Fibroblast of the aortic adventitia (primary cell): ENCODE measurements at regions not wholly inside any gene's neighbourhood (a gene's known extent, or its start where the extent isn't known, plus 50 kb on each side); places are given as distances from the start of the nearest gene placed in this dataset.

Source experiments
- DNase-seq: peaks from one replicate; pipeline ENCODE4 v3.0.0-alpha.2; 2010; ENCODE audit warnings: low read depth
- H3K4me3 ChIP-seq: 2 replicates; pipeline ENCODE4 v1.5.1; 2011; ENCODE audit warnings: low read depth, mild to moderate bottlenecking, control low read depth, low read length, moderate library complexity
- TF ChIP-seq, protein P1 (sequence below): IDR thresholded peaks from 2 replicates; pipeline ENCODE4 v1.5.1; 2011; ENCODE audit warnings: mild to moderate bottlenecking, low read length, control low read depth, inconsistent platforms; ENCODE audit not compliant: insufficient read depth

DNA sequence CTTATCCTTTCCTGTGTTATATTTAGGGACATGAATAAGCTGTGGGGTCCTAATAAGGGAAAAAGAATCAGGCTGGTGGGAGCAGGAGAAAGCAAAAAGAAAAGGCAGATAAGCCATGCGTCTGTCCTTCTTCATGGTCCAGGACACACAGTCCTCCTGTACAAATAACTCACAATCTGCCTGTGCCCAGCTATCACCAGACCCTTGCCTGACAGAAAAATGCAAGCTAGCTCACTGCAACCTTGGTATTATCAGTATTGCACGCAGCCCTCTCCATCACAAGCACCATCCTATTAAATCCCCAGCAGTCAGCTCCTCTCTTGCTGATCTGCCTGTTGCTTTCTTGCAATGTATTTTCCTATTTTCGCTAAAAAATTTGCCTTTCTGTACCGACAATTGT lies 78.0 kb downstream of the NEURL3 start:
- no peak overlapping the region for H3K4me3 ChIP-seq
- no peak for DNase-seq
- TF ChIP-seq, protein P1, sequence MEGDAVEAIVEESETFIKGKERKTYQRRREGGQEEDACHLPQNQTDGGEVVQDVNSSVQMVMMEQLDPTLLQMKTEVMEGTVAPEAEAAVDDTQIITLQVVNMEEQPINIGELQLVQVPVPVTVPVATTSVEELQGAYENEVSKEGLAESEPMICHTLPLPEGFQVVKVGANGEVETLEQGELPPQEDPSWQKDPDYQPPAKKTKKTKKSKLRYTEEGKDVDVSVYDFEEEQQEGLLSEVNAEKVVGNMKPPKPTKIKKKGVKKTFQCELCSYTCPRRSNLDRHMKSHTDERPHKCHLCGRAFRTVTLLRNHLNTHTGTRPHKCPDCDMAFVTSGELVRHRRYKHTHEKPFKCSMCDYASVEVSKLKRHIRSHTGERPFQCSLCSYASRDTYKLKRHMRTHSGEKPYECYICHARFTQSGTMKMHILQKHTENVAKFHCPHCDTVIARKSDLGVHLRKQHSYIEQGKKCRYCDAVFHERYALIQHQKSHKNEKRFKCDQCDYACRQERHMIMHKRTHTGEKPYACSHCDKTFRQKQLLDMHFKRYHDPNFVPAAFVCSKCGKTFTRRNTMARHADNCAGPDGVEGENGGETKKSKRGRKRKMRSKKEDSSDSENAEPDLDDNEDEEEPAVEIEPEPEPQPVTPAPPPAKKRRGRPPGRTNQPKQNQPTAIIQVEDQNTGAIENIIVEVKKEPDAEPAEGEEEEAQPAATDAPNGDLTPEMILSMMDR = no peak

DNA sequence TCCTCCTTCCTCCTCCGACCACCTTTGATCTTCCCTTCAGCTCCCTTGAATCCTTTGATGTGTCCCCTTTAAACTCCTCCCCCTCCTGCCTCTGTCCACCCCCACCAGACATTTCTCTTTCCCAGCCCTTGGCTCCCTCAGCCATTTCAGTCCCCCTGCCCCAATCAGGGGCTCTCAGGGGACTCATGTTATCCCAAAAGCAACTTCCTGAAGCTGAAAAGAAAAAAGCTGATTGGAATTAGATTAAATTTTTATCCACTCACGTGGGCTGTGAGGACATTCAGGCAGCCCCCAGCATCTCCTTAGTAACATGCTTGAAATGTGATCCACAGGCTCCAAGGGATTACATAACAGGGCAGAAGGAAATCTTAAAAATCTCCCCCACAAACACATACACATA lies 81.3 kb downstream of the NEURL3 start:
- DNase-seq = no peak
- no peak overlapping the region for H3K4me3 ChIP-seq
- TF ChIP-seq, protein P1 = no peak
